Type B pancreatic cell (in vitro differentiated cells): ENCODE measurements at regions not wholly inside any gene's neighbourhood (a gene's known extent, or its start where the extent isn't known, plus 50 kb on each side); places are given as distances from the start of the nearest gene placed in this dataset.

ENCODE experiments used
- DNase-seq: peaks from one replicate; pipeline ENCODE4 v3.0.0; 2021; ENCODE audit warnings: mixed read lengths; ENCODE audit not compliant: unreplicated experiment; ENCODE audit errors: extremely low spot score
- H3K27ac Mint-ChIP-seq: 2 replicates; pipeline ENCODE4 v1.8.0; 2021; ENCODE audit warnings: mild to moderate bottlenecking, mixed read lengths
- H3K27me3 Mint-ChIP-seq: 2 replicates; pipeline ENCODE4 v1.8.0; 2021; ENCODE audit warnings: mixed read lengths
- H3K36me3 Mint-ChIP-seq: 2 replicates; pipeline ENCODE4 v1.8.0; 2021; ENCODE audit warnings: mixed read lengths
- H3K4me1 Mint-ChIP-seq: one replicate; pipeline ENCODE4 v1.8.0; 2021; ENCODE audit warnings: mixed read lengths; ENCODE audit not compliant: unreplicated experiment
- H3K4me3 Mint-ChIP-seq: 2 replicates; pipeline ENCODE4 v1.8.0; 2021; ENCODE audit warnings: mild to moderate bottlenecking, mixed read lengths
- H3K9me3 Mint-ChIP-seq: 2 replicates; pipeline ENCODE4 v1.8.0; 2021; ENCODE audit warnings: mixed read lengths
- TF ChIP-seq, protein P1 (sequence below): fragments of 200-600 bp; sonication (generic); conservative IDR thresholded peaks from 2 replicates; pipeline ENCODE4 v1.5.0; 2021; ENCODE audit warnings: antibody characterized with exemption, mild to moderate bottlenecking

DNA sequence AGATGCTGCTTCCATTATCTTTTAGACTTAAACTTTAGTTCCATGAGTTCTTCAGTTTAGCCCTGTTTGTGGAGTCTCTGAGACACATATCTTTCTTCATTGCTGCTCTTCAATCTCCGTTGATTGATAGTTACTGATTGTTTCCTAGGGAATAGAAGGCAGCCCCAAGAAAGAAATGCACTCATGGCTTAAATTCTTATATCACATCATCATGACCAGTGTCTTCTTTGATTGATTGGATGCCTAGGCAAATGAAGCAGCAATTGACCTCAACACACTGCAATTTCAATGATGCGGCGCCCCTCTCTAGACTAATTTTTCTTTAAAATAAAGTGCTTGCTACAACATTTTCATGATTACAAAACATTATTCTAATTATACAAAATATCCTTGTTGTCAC is 576.5 kb upstream of the VSTM2A start:
- Mint-ChIP-seq H3K4me3 (no peak overlapping the region), H3K4me1 (no peaks in the 10 kb centered on the region), H3K36me3 (no peaks in the 10 kb centered on the region), H3K9me3 (no peaks in the 10 kb centered on the region), H3K27me3 (no peaks in the 10 kb centered on the region), H3K27ac (no peak overlapping the region)
- TF ChIP-seq, protein P1, sequence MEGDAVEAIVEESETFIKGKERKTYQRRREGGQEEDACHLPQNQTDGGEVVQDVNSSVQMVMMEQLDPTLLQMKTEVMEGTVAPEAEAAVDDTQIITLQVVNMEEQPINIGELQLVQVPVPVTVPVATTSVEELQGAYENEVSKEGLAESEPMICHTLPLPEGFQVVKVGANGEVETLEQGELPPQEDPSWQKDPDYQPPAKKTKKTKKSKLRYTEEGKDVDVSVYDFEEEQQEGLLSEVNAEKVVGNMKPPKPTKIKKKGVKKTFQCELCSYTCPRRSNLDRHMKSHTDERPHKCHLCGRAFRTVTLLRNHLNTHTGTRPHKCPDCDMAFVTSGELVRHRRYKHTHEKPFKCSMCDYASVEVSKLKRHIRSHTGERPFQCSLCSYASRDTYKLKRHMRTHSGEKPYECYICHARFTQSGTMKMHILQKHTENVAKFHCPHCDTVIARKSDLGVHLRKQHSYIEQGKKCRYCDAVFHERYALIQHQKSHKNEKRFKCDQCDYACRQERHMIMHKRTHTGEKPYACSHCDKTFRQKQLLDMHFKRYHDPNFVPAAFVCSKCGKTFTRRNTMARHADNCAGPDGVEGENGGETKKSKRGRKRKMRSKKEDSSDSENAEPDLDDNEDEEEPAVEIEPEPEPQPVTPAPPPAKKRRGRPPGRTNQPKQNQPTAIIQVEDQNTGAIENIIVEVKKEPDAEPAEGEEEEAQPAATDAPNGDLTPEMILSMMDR, result no peak
- no peak for DNase-seq

GRCh38 chr7:53983480-53983879 is 558.7 kb upstream of the VSTM2A start:
- no peaks in the 10 kb centered on the region for H3K4me1 Mint-ChIP-seq
- no peaks in the 10 kb centered on the region for H3K27me3 Mint-ChIP-seq
- H3K36me3 Mint-ChIP-seq, result no peaks in the 10 kb centered on the region
- TF ChIP-seq, protein P1, result no peak
- H3K27ac Mint-ChIP-seq, result no peak overlapping the region
- no peak for DNase-seq
- no peaks in the 10 kb centered on the region for H3K9me3 Mint-ChIP-seq
- no peak overlapping the region for H3K4me3 Mint-ChIP-seq

DNA sequence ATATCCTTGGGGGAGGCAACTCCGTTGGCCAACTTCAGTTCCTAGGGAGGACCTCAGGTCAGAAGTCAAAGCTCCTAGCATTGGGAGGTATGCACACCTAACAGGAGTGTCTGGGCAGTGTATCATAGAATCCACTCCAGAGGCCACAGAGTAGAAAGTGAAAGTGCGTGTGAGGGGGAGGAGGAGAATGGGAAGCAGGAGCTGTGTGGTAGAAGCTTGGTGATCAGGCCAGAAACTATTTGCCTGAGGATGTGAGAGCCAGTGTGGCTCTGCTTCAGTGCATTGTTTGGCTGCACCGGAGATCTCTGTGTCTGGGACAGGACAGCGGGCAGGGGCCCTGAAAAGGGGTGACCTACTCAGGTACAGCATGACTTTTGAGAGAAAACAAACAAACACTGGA is 557.4 kb upstream of the VSTM2A start:
- H3K27ac Mint-ChIP-seq, result no peak overlapping the region
- TF ChIP-seq, protein P1, result no peak
- no peaks in the 10 kb centered on the region for H3K9me3 Mint-ChIP-seq
- no peaks in the 10 kb centered on the region for H3K36me3 Mint-ChIP-seq
- no peak for DNase-seq
- no peaks in the 10 kb centered on the region for H3K4me1 Mint-ChIP-seq
- H3K4me3 Mint-ChIP-seq, result no peak overlapping the region
- no peaks in the 10 kb centered on the region for H3K27me3 Mint-ChIP-seq

DNA sequence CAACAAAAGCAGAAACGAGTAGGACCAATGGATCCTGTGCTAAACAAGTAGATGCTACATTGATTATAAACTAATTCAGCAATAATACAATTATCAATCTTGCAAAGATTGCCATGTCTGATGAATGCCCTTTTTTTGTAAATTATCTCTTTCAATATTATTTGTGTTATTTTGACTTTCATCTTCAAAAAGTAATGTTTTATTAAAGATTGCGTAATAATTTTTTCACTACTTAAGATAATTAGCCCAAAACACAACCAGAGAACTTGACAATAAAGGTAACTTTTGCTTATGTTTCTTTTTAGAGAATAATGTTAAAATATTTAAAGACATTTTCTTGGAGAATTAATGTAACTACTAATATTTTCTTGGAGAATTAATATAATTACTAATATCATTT is 553.8 kb upstream of the VSTM2A start:
- TF ChIP-seq, protein P1, result no peak
- Mint-ChIP-seq H3K9me3 (no peaks in the 10 kb centered on the region), H3K27ac (no peak overlapping the region), H3K4me1 (no peaks in the 10 kb centered on the region), H3K4me3 (no peak overlapping the region), H3K27me3 (no peaks in the 10 kb centered on the region), H3K36me3 (no peaks in the 10 kb centered on the region)
- DNase-seq, result no peak

GRCh38 chr7:53993224-53993623 is 549.0 kb upstream of the VSTM2A start:
- no peaks in the 10 kb centered on the region for H3K9me3 Mint-ChIP-seq
- no peaks in the 10 kb centered on the region for H3K36me3 Mint-ChIP-seq
- no peaks in the 10 kb centered on the region for H3K27me3 Mint-ChIP-seq
- H3K4me1 Mint-ChIP-seq, result no peaks in the 10 kb centered on the region
- TF ChIP-seq, protein P1, result no peak
- H3K27ac Mint-ChIP-seq, result no peak overlapping the region
- no peak overlapping the region for H3K4me3 Mint-ChIP-seq
- no peak for DNase-seq

GRCh38 chr7:53996876-53997275 is 545.3 kb upstream of the VSTM2A start:
- Mint-ChIP-seq H3K27ac (no peak overlapping the region), H3K27me3 (no peaks in the 10 kb centered on the region), H3K9me3 (no peaks in the 10 kb centered on the region), H3K36me3 (no peaks in the 10 kb centered on the region), H3K4me1 (no peaks in the 10 kb centered on the region), H3K4me3 (no peak overlapping the region)
- DNase-seq, result no peak
- TF ChIP-seq, protein P1, result no peak
